Activated CD4-positive, alpha-beta T cell treated with anti-CD3 and anti-CD28 coated beads for 36 hours (primary cell): ENCODE measurements at regions not wholly inside any gene's neighbourhood (a gene's known extent, or its start where the extent isn't known, plus 50 kb on each side); places are given as distances from the start of the nearest gene placed in this dataset.
A peak's percentile ranks its signal among the peaks of the same experiment; 100 is the strongest.

ENCODE experiments used
- ATAC-seq: fragments of 200-7000 bp; cut with Tn5 transposase; one replicate; pipeline ENCODE4 v1.10.0; 2021; ENCODE audit warnings: mild to moderate bottlenecking, moderate library complexity
- CTCF ChIA-PET: fragments of 350-600 bp; sonication (Branson Sonifier 250); formaldehyde crosslinking; loops from one replicate; lab custom pipeline; 2021; ENCODE audit warnings: antibody characterized with exemption; lab: Charles Lee
- POLR2A ChIA-PET: fragments of 350-600 bp; sonication (Branson Sonifier 250); formaldehyde crosslinking; loops from one replicate; lab custom pipeline; 2021; ENCODE audit warnings: antibody characterized with exemption, inconsistent platforms; lab: Charles Lee
- DNase-seq: peaks from one replicate; pipeline ENCODE4 v3.0.0-alpha.2; 2020
- H3K27ac Mint-ChIP-seq: one replicate; pipeline ENCODE4 v1.8.0; 2021; ENCODE audit warnings: mixed read lengths
- H3K27me3 Mint-ChIP-seq: one replicate; pipeline ENCODE4 v1.8.0; 2021; ENCODE audit warnings: mixed read lengths
- H3K36me3 Mint-ChIP-seq: one replicate; pipeline ENCODE4 v1.8.0; 2021; ENCODE audit warnings: low read depth, mixed read lengths
- H3K4me1 Mint-ChIP-seq: one replicate; pipeline ENCODE4 v1.8.0; 2021; ENCODE audit warnings: mixed read lengths
- H3K4me3 Mint-ChIP-seq: one replicate; pipeline ENCODE4 v1.8.0; 2021; ENCODE audit warnings: mild to moderate bottlenecking, moderate library complexity, mixed read lengths
- H3K9me3 Mint-ChIP-seq: one replicate; pipeline ENCODE4 v1.8.0; 2021; ENCODE audit warnings: low read depth, mixed read lengths
- intact Hi-C, 2 experiments: fragments of 100-400 bp; cut with DNase I in 1 of 2; cut with micrococcal nuclease in 1 of 2; formaldehyde crosslinking; loops; one replicate each; pipeline versions ENCODE4 v1.14.2 to v1.15.1; 2022 to 2024; cut with DNase I, micrococcal nuclease

DNA sequence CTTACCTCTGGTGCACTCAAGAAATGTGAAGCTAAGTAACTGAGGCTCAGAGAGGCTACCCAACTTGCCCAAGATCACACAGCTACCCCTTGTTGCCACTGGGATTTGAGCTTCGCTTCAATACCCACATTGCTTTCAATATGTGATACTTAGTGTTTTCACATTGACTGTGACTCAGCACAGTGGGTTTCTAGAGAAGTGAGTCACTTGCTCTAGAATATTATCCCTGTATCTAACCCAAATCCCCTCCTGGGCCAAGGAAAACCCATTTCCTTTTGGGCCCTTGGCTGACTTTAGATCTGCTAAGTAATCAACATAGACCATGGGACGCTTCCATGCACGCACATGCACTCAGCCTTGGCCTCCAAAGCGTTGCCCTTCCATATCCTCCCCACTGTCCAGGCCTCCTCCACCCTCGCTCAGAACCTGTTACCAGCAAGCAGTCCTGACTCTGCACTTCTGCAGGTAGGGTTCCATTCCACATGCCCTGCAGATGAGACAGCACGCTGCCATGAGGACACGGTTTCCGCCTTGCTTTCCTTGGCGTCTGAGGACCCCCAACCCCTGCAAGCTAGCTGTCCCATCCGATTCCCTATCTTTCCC is 87.7 kb upstream of the CHST15 start:
- peak; percentile 95 for ATAC-seq
- intact Hi-C loops: loop anchor here in 1 of 2 experiments (2.0 kb wide), 1 partner anchor 28 kb away; no protein-coding TSS in a partner anchor
- Mint-ChIP-seq H3K4me1 (peaks cover 13% of the 10 kb centered on the region), H3K9me3 (no peaks in the 10 kb centered on the region), H3K4me3 (no peak overlapping the region), H3K27ac (no peak overlapping the region), H3K27me3 (peaks cover 2% of the 10 kb centered on the region), H3K36me3 (no peaks in the 10 kb centered on the region)
- ChIA-PET POLR2A (no interaction called here), CTCF (interaction anchor here (1.1 to 1.3 kb wide), 2 partner anchors 185 to 208 kb away, joined by 3 to 4 read pairs; no protein-coding TSS in a partner anchor)
- DNase-seq: peak; percentile 16

- no peaks in the 10 kb centered on the region for H3K36me3 Mint-ChIP-seq
- CTCF ChIA-PET: interaction anchor here (1.3 kb wide), 1 partner anchor 184 kb away, joined by 4 read pairs; no protein-coding TSS in a partner anchor
- DNase-seq (no peak), ATAC-seq (no peak)
- peaks cover 5% of the 10 kb centered on the region for H3K27me3 Mint-ChIP-seq
- POLR2A ChIA-PET: no interaction called here
- H3K9me3 Mint-ChIP-seq: no peaks in the 10 kb centered on the region
- intact Hi-C loops: loop anchor here in 1 of 2 experiments (2.0 kb wide), 1 partner anchor 27 kb away; no protein-coding TSS in a partner anchor
- H3K4me1 Mint-ChIP-seq: peaks cover 17% of the 10 kb centered on the region
- no peak overlapping the region for H3K4me3 Mint-ChIP-seq
- no peak overlapping the region for H3K27ac Mint-ChIP-seq
Measured at GRCh38 chr10:124180044-124180745, 86.8 kb upstream of the CHST15 start.

GRCh38 chr10:124179308-124180043 is 86.1 kb upstream of the CHST15 start:
- ChIA-PET CTCF (no interaction called here), POLR2A (no interaction called here)
- no peak overlapping the region for H3K4me3 Mint-ChIP-seq
- no peaks in the 10 kb centered on the region for H3K36me3 Mint-ChIP-seq
- H3K27me3 Mint-ChIP-seq: peaks cover 5% of the 10 kb centered on the region
- H3K27ac Mint-ChIP-seq: no peak overlapping the region
- H3K9me3 Mint-ChIP-seq: no peaks in the 10 kb centered on the region
- intact Hi-C loops: loop anchor here in 1 of 2 experiments (2.0 kb wide), 1 partner anchor 27 kb away; no protein-coding TSS in a partner anchor
- ATAC-seq: no peak
- H3K4me1 Mint-ChIP-seq: peaks cover 17% of the 10 kb centered on the region
- no peak for DNase-seq

DNA sequence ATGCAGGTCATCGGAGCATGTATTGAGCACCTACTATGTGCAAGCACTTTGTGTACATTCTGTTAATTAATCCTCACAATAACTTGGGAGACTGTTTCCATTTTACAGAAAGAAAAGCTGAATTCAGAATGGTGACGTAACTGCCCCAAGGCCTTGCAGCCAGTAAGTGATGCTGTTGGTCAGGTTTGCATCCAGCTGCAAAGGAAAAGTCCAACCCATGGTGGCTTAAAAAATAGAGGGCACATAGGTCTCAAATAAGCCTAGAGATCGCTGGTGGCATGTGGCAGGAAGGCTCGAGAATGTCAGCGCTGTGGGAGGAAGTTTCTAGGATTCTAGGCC is 83.8 kb upstream of the CHST15 start:
- Mint-ChIP-seq H3K4me3 (no peak overlapping the region), H3K27ac (no peak overlapping the region), H3K4me1 (peaks cover 17% of the 10 kb centered on the region), H3K36me3 (no peaks in the 10 kb centered on the region), H3K27me3 (peaks cover 3% of the 10 kb centered on the region), H3K9me3 (no peaks in the 10 kb centered on the region)
- ChIA-PET POLR2A (no interaction called here), CTCF (no interaction called here)
- intact Hi-C loops: no loop called here
- no peak for DNase-seq
- ATAC-seq: no peak

DNA sequence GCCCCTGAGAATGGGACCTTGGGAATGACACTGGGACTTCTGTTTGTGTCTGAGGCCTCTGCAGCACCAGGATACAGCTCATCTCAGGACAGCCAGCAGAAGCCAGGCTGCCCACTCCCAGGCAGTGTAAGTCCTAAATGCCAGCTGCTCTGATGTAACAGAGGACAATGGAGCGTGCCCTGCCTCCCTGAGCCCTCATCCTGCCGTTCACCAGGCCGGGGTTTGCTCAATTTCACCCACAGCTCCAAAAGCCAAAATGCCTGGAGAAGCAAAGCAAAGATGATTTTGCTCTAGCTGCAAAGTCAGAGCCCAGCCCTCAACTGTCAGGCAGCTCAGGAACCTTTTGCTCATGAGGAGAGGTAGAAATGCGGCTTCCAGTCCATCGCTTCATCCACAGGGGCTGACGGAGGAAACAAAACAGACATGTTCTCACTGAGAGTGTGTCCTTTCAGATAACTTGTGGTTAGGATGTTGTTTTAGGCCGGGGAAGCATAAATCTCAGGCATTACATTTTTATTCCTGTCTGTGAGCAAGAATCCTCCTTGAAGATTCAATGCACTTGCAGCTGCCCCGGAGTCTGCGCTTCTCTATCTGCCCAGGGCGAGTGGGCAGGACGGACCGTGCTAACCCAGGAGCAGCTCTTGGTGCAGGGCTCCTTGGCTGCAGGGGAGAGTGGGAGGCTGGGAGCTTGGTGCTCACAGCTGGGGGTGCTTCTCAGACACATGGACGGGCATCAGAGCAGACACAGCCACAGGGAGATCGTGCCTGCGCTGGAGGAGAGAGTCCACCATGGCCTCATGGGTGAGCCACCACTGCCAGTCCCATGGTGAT is 83.2 kb upstream of the CHST15 start:
- CTCF ChIA-PET: no interaction called here
- no peaks in the 10 kb centered on the region for H3K36me3 Mint-ChIP-seq
- peaks cover 3% of the 10 kb centered on the region for H3K27me3 Mint-ChIP-seq
- no peak overlapping the region for H3K27ac Mint-ChIP-seq
- intact Hi-C loops: no loop called here
- POLR2A ChIA-PET: no interaction called here
- ATAC-seq (no peak), DNase-seq (no peak)
- no peak overlapping the region for H3K4me3 Mint-ChIP-seq
- no peaks in the 10 kb centered on the region for H3K9me3 Mint-ChIP-seq
- H3K4me1 Mint-ChIP-seq: peaks cover 17% of the 10 kb centered on the region

DNA sequence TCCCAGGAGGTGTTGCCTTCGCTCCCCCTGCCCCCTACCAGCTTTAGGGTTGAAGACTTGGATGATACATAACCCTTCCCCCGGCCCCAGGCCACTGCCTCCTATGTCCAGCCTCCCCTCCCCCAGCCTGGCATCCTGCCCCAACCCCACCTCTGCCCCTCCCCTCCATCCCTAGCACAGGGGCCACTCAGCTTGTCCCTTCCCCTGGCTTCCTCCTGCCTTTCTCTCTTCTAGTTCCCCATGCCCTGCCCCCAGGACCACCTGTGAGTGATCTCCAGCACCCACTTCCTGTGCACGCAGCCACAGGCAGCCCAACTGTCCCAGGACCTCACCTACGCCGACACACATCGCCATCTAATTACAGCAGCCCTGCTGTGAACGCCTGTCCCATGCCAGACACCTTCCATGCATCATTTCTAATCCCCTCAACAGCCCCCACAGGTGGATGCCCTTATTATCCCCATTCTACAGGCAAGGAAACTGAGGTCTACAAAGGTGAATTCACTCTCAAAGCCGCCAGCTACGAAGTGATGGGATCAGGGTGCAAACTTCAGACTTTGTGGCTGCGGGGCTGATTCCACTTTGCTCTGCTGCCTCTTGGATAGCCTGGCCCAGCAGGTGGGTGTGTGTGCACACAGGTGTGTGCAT is 82.4 kb upstream of the CHST15 start:
- ChIA-PET CTCF (no interaction called here), POLR2A (no interaction called here)
- peak; percentile 20 for DNase-seq
- no peak for ATAC-seq
- intact Hi-C loops: no loop called here
- H3K4me1 Mint-ChIP-seq: peaks cover 11% of the 10 kb centered on the region
- H3K4me3 Mint-ChIP-seq: no peak overlapping the region
- H3K36me3 Mint-ChIP-seq: no peaks in the 10 kb centered on the region
- no peak overlapping the region for H3K27ac Mint-ChIP-seq
- H3K9me3 Mint-ChIP-seq: no peaks in the 10 kb centered on the region
- peaks cover 3% of the 10 kb centered on the region for H3K27me3 Mint-ChIP-seq

DNA sequence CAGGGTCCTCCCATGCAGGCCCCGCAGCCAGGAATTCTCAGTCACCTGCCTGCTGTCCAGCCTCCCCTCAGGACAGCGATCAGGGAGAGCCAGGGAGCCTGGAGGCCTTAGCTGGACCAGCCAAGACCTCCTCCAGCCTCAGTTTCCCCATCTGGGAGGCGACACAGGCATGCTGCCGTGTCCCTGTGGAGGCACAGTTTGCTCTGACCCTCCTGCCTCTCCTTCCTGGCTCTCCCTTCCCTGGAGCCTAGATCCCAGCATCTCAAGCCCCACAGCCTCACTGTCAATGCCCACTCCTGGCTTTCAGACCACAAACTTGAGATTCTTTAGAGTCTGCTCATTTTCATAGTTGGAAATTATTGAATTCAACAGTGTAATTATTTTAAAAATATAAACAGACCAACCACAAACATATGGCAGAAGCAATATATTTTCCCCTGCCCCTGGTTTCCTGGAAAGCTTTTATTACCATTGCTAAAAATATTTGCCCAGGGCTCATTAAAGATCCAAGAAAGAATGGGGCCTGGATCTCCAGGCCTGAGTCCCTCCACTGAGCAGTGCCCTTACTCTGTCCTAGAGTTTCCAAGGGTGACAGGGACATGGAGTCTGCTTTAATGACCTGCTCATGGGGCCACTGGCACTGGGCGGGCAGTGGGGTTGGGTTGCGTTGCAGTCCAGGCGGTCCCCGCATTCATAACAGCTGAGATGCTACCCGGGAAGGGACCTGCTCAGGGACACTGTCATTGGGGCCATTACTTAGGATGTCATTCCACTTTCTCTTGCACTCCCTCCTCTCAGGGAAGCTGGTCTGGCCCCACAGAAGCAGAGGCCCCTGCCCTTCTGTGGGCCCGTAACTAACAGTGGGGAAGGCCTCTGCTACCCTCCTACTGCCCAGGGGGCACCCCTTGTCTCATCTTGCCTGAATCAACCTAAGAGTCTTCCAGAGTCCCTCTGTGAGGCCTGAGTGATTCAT is 81.6 kb upstream of the CHST15 start:
- no peaks in the 10 kb centered on the region for H3K36me3 Mint-ChIP-seq
- H3K27me3 Mint-ChIP-seq: peaks cover 3% of the 10 kb centered on the region
- no peak overlapping the region for H3K4me3 Mint-ChIP-seq
- no peak overlapping the region for H3K27ac Mint-ChIP-seq
- H3K9me3 Mint-ChIP-seq: no peaks in the 10 kb centered on the region
- ChIA-PET CTCF (no interaction called here), POLR2A (no interaction called here)
- intact Hi-C loops: no loop called here
- ATAC-seq: no peak
- peaks cover 4% of the 10 kb centered on the region for H3K4me1 Mint-ChIP-seq
- no peak for DNase-seq

GRCh38 chr10:124174071-124174566 is 80.7 kb upstream of the CHST15 start:
- no peak for DNase-seq
- no peak overlapping the region for H3K4me3 Mint-ChIP-seq
- H3K27me3 Mint-ChIP-seq: peaks cover 3% of the 10 kb centered on the region
- no peak overlapping the region for H3K27ac Mint-ChIP-seq
- H3K9me3 Mint-ChIP-seq: no peaks in the 10 kb centered on the region
- intact Hi-C loops: no loop called here
- ATAC-seq: no peak
- ChIA-PET CTCF (no interaction called here), POLR2A (no interaction called here)
- H3K4me1 Mint-ChIP-seq: peaks cover 4% of the 10 kb centered on the region
- H3K36me3 Mint-ChIP-seq: no peaks in the 10 kb centered on the region

DNA sequence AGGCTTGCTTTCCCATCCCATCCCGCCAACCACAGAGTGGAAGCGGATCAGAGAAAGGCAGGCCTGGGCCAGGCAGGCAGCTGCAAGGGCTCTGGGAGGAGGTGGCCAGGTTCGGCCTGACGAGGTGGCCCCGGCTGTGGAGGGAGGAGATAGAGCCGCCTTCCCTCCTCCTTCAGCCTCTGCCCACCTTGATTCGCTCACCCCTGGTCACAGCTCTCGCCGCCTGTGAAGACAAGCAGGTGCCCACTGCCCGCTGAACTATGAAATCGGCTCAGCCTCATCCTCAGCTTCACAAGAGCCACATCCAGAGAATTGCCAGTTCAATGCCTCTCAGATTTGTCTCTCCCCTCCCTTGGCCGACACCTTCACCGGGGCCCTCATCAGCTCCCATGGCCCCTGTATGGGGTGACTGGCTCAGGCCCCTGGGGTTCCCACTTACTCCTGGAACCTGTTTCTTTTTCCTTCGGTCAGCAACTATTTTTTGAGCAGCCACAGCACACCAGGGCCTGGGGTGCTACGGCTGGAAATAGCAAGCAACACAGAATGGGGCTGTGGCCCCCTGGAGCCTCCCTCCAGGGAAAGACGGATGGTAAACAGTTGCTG is 80.0 kb upstream of the CHST15 start:
- H3K4me3 Mint-ChIP-seq: no peak overlapping the region
- intact Hi-C loops: no loop called here

More for the DNA sequence above, 80.0 kb upstream of the CHST15 start:
- CTCF ChIA-PET: interaction anchor here (0.7 kb wide), 1 partner anchor 93 kb away, joined by 3 read pairs; no protein-coding TSS in a partner anchor
- Mint-ChIP-seq H3K9me3 (no peaks in the 10 kb centered on the region), H3K27me3 (peaks cover 3% of the 10 kb centered on the region), H3K4me1 (peaks cover 4% of the 10 kb centered on the region), H3K27ac (no peak overlapping the region), H3K36me3 (no peaks in the 10 kb centered on the region)
- ATAC-seq (no peak), DNase-seq (no peak)
- POLR2A ChIA-PET: interaction anchor here (0.5 kb wide), 1 partner anchor 1255 kb away, joined by 3 read pairs; no protein-coding TSS in a partner anchor
